GM12891 (cell line): ENCODE measurements at regions not wholly inside any gene's neighbourhood (a gene's known extent, or its start where the extent isn't known, plus 50 kb on each side); places are given as distances from the start of the nearest gene placed in this dataset.

Experiments used
- DNase-seq: peaks from one replicate; pipeline ENCODE4 v3.0.0; 2011; ENCODE audit warnings: low spot score; ENCODE audit not compliant: insufficient read length
- FAIRE-seq: peaks from 2 replicates; lab custom pipeline; 2011; peaks lifted over from hg19 to GRCh38; lab: Jason Lieb, UNC
- PAX5 ChIP-seq: IDR thresholded peaks from 2 replicates; pipeline ENCODE4 v1.6.1; 2011; ENCODE audit warnings: low read length, moderate library complexity, mild to moderate bottlenecking; ENCODE audit not compliant: insufficient read depth, severe bottlenecking
- POLR2A ChIP-seq: IDR thresholded peaks from 2 replicates; pipeline ENCODE4 v1.6.1; 2011; ENCODE audit warnings: low read depth, low read length, control low read depth
- POLR2AphosphoS5 ChIP-seq: IDR thresholded peaks from 2 replicates; pipeline ENCODE4 v1.6.1; 2011; ENCODE audit warnings: low read depth, low read length, control low read depth
- POU2F2 ChIP-seq: IDR thresholded peaks from 2 replicates; pipeline ENCODE4 v1.6.1; 2011; ENCODE audit warnings: low read depth, mild to moderate bottlenecking, control low read depth, low read length, moderate library complexity
- SPI1 ChIP-seq: IDR thresholded peaks from 2 replicates; pipeline ENCODE4 v1.6.1; 2011; ENCODE audit warnings: low read depth, low read length, control low read depth
- TAF1 ChIP-seq: IDR thresholded peaks from 2 replicates; pipeline ENCODE4 v1.6.1; 2011; ENCODE audit warnings: low read depth, low read length, control low read depth

- FAIRE-seq (no peak), DNase-seq (no peak)
- no peak for TF ChIP-seq PAX5
- TF ChIP-seq TAF1, result no peak
- TF ChIP-seq POLR2A, result no peak
- no peak for TF ChIP-seq POU2F2
- TF ChIP-seq SPI1, result no peak
- no peak for TF ChIP-seq POLR2AphosphoS5
These were observed 609.8 kb upstream of the NCAM2 start for GRCh38 chr21:20388400-20388799.

GRCh38 chr21:20396798-20397197, 601.4 kb upstream of the NCAM2 start:
- no peak for FAIRE-seq
- no peak for TF ChIP-seq POU2F2
- TF ChIP-seq PAX5, result no peak
- TF ChIP-seq TAF1, result no peak
- TF ChIP-seq POLR2AphosphoS5, result no peak
- no peak for TF ChIP-seq POLR2A
- no peak for TF ChIP-seq SPI1
- DNase-seq, result no peak

- FAIRE-seq (no peak), DNase-seq (no peak)
- TF ChIP-seq POLR2AphosphoS5, result no peak
- TF ChIP-seq PAX5, result no peak
- TF ChIP-seq TAF1, result no peak
These were observed 593.3 kb upstream of the NCAM2 start for GRCh38 chr21:20404915-20405314.

GRCh38 chr21:20418353-20418752, 579.9 kb upstream of the NCAM2 start:
- DNase-seq (no peak), FAIRE-seq (no peak)
- no peak for TF ChIP-seq POLR2AphosphoS5
- TF ChIP-seq SPI1, result no peak
- no peak for TF ChIP-seq POLR2A

- TF ChIP-seq POLR2AphosphoS5 (no peak), SPI1 (no peak), POLR2A (no peak), POU2F2 (no peak), TAF1 (no peak), PAX5 (no peak)
- no peak for DNase-seq
- no peak for FAIRE-seq
These were observed 578.4 kb upstream of the NCAM2 start for GRCh38 chr21:20419772-20420171.

GRCh38 chr21:20424943-20425342, 573.3 kb upstream of the NCAM2 start:
- TF ChIP-seq SPI1 (no peak), POLR2A (no peak), POLR2AphosphoS5 (no peak), PAX5 (no peak), TAF1 (no peak), POU2F2 (no peak)
- DNase-seq, result no peak
- FAIRE-seq, result no peak

GRCh38 chr21:20425856-20426255, 572.4 kb upstream of the NCAM2 start:
- no peak for TF ChIP-seq TAF1
- no peak for TF ChIP-seq POLR2AphosphoS5
- TF ChIP-seq PAX5, result no peak
- TF ChIP-seq SPI1, result no peak
- TF ChIP-seq POLR2A, result no peak
- no peak for TF ChIP-seq POU2F2
- FAIRE-seq (no peak), DNase-seq (no peak)

GRCh38 chr21:20440338-20440737, 557.9 kb upstream of the NCAM2 start:
- TF ChIP-seq PAX5 (no peak), SPI1 (no peak), POLR2A (no peak), POU2F2 (no peak), TAF1 (no peak), POLR2AphosphoS5 (no peak)
- FAIRE-seq (no peak), DNase-seq (no peak)

- FAIRE-seq (no peak), DNase-seq (no peak)
- TF ChIP-seq SPI1, result no peak
These were observed 554.6 kb upstream of the NCAM2 start for GRCh38 chr21:20443558-20444155.

GRCh38 chr21:20445971-20446370, 552.2 kb upstream of the NCAM2 start:
- FAIRE-seq (no peak), DNase-seq (no peak)
- TF ChIP-seq POU2F2 (no peak), POLR2AphosphoS5 (no peak), POLR2A (no peak), PAX5 (no peak), SPI1 (no peak), TAF1 (no peak)

GRCh38 chr21:20451046-20451445, 547.2 kb upstream of the NCAM2 start:
- TF ChIP-seq SPI1, result no peak
- no peak for TF ChIP-seq POLR2A
- TF ChIP-seq POU2F2, result no peak
- TF ChIP-seq TAF1, result no peak
- TF ChIP-seq PAX5, result no peak
- no peak for TF ChIP-seq POLR2AphosphoS5
- FAIRE-seq (no peak), DNase-seq (no peak)

- no peak for FAIRE-seq
- TF ChIP-seq POLR2AphosphoS5, result no peak
- TF ChIP-seq TAF1, result no peak
- TF ChIP-seq SPI1, result no peak
- TF ChIP-seq POU2F2, result no peak
- TF ChIP-seq POLR2A, result no peak
- no peak for DNase-seq
These were observed 545.3 kb upstream of the NCAM2 start for GRCh38 chr21:20452935-20453334.
